HPDE6-E6E7 (cell line): ENCODE measurements at regions not wholly inside any gene's neighbourhood (a gene's known extent, or its start where the extent isn't known, plus 50 kb on each side); places are given as distances from the start of the nearest gene placed in this dataset.

ENCODE experiments used
- DNase-seq: peaks from one replicate; pipeline ENCODE4 v3.0.0; 2011; ENCODE audit warnings: missing footprints; ENCODE audit errors: extremely low spot score

DNA sequence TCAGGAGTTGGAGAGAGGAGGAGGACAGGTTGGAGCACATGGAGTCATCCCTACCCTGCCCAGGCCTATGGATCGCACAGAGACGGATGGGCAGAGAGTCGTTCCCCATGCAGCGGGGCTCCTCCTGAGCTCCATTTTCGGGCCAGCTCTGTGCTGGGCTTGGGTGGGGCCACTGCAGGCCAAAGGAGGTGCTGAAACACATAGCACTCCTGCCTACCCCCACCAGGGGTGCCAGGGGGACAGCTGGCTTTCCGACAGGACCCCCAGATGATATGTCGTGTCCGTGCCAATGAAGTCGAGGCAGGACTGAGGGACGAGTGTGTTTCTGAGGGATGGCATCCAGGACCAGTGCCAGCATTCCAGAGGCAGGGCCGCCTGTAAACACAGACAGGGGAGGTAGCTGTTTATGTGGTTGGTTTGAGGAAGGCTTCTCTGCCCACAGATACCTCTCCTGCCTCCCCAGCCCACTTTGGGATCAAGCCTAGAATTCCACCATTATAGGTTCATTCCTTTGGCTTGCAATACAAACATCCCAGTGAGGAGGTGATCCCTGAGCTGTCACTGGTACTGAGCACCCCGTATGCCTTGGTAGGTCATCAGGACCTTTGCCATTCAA, 116.6 kb downstream of the GLI2 start:
- DNase-seq, result no peak

DNA sequence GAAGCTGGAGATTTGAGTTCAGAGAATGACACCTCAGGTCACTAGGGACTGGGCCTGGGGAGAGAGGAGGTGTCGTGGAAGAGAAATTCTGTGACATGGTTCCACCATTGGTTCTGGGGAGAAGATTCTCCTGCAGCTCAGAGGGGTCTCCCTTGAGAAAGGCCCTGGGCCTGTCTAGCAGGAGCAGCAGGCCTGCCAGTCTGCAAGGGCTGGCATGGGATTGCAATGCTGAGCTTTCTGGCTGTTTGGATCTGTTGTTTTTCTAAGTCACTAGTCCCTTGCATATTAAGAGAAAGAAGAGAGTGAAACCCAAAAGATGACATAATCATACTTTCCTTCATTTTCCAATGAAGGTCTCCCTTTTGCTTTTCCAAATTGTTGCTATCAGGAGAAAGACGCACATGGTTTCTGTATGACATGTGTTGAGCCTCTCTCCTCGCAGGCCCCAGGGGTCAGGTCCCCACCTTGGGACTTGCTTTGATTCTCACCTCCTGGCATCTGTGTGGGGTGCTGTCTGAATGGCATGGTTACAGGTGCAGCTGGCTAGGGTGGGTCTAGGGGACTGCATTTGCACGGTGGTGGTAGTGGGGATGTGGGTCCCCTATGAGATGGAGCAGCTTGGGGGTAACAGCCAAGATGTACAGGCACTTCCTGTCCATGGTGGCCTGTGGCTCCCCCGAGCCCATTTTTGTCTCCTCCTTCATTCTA, 117.8 kb downstream of the GLI2 start:
- DNase-seq, result no peak

DNA sequence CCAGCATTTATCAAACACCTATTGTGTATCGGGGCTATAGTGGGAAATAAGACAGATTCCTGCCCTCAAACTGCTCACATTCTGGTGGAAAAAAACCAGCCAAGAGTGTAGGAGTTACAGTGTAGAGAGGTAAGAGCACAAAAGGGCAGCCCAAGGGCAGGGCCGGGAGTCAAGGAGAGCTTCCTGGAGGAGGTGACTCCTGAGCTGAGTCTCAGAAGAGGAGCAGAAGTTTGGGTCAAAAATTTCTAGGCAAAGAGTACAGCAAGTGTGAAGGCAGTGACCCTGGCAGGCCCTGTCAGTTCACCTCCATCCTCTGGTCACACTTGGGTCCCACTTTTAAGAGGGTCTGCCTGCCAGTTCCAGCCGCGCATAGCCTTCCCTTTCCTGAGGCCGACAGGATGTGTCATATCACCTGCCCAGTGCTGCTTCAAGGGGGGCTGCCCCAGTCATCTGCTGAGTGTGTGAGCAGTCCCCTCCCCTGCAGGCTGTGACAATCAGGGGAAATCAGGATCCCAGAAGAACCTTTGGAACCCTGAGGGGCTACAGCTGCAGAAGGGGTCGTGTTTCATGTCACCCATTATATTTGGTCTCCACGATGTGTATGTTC, 118.4 kb downstream of the GLI2 start:
- no peak for DNase-seq

DNA sequence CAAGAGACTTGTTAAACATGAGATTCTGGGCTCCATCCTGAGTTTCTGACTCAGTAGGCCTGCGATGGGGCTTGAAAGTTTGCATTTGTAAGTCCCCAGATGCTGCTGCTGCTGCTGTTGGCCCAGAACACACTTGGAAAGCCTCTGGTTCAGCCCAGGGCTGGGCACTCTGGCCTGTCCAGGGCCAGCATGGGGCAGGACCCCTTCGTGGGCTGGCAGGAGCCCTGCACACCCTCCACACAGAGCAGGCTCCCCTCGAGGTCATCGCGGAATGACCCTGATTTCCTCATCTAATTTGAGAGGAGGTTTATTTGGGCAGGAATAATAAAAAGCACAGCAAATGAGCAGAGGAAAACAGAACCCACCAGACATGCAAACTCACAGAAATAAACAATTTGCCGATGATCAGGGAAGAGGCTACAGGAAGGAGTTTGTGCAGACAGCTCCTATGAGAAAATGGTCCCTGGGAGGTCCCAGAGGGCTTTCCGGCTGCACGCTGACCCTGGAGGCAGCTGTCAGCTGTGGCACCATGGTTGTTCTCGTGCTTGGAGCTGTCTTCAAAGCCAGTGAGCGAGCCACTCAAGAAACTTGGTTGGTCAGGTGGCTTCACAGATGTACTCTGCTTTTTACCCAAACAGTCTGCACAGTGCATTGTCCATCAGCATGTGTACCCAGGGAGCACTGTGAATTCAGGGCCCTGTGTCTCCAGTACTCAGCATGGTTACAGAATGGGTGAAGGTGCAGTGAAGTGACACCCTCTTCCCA, 119.3 kb downstream of the GLI2 start:
- DNase-seq, result no peak

DNA sequence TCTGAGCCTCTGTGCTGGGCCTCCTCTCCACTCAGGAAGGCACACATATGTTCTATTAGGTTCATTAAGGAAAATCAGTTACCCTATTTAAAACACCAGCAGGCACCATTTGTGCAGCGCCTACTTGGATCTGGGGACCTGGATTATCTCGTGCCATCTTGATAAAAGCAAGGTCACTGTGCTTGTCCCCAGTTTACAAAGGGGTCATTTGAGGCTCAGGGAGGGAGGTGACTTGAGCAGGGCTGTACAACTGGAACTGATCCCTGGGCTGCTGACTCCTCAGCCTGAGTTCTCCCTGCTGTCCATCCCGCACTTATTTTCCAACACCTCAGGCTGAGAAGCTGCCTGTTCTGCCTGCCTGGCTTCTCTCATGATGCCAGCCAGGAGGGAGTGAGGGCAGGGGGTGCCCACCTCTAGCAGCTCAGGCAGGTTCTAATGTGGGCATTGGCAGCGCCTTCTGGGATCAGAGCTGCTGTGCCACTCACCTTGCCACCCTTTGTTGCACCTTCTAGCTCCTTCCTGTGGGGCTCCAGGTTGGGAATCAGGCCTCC, 120.3 kb downstream of the GLI2 start:
- DNase-seq, result no peak

DNA sequence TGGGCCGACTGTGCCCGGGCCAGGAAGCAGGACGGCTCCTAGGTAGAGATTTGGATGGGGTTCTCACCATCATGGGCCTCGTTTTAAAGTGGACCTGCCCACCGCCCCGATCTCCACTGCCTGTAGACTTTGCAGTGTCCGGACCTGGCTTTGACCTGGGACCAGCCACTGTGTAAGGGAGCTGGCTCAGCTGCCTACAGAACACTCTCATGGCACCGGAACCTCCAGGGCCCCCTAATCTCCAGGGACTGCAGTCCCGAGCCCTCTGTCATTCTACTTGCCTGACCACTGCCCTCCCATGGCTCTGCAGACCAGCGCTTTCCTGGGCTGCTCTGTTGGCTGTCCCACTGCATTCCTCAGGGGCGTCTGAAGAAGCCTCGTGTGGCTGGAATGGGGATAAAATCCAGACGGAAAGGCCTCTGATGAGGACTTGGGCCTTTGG, 120.8 kb downstream of the GLI2 start:
- DNase-seq, result no peak

DNA sequence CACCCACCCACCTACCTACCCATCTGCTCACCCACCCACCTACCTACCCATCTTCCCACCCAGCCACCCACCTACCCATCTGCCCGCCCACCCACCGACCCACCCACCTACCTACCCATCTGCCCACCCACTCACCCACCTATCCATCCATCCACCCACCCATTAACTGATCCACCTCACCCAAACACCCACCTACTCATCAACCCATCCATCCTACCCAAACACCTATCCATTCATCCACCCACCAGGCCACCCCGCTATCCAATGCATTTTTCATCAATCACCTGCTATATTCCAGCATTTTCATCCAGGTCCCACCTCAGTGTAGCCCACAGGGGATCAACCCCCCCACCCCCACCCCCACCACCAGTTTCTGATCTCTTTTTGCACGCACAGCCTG, 121.8 kb downstream of the GLI2 start:
- DNase-seq, result no peak

DNA sequence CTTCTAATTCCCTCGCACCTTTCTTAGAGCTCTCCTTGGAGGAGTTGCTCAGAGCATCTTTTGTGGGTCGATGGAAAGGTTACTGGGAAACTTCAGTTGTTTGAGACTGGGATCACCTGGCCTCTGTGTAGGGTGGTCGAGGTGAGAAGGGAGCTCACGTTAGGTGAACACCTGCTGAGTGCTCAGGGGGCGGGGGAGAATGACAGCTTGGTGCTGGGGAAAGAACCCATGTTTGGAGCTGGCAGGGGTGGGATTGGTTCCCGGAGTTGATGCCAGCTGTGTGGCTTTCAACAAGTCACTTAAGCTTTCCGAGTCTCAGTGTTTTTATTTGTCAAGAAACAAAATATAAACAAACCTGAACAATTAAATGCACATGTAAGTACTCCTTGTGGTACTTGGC, 122.3 kb downstream of the GLI2 start:
- no peak for DNase-seq

DNA sequence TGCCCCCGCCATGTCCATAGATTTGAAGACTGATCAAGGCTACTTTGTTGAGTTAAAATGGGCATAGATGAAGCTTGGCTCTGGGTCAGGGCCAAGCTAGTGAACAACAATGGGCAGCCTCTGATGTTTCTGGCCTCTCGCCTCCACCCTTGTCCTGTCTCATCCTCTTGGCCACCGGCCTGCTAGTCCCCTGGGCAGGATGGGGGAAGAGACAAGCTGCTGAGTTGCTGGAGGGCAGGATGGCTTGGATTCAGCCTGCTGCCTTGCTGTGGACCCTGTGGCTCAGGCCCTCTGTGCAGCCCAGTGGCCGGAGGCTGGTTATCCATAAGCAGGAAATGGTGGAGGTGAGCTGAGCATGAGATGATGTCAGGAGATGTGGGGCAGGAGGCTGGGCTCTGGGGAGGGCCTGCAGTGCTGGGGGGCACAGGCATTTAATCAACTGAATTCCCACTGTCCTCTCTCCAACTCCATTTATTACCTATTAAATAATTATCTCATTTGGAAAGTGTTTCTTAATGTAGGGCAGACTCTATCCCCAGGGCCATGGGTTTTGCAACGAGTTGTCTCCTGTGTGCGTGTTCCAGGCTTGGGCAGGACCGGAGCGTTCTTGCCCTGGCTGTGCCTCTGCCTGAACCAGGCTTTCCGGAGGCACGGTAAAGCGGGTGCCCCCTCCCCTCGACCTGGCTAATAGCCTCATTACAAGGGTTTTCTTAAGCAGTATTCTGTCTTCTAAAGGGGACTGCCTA, 122.9 kb downstream of the GLI2 start:
- no peak for DNase-seq

DNA sequence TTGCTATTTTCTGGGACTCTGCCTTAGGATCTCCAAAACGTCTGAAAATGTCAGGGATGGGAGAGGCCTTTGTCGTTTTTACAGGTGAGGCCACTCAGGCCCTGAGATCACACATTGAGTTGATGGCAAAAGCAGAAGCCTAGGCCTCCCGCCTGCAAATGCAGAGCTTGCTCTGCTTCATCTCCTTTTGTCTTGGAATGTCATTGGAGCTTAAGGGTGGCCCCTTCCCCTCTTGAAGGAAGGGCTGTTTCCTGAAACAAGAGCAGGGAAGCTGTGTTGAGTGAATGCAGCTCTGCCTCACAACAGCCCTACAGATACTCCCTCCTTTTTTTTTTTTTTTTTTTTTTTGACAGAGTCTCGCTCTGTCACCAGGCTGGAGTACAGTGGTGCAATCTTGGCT, 123.5 kb downstream of the GLI2 start:
- no peak for DNase-seq

DNA sequence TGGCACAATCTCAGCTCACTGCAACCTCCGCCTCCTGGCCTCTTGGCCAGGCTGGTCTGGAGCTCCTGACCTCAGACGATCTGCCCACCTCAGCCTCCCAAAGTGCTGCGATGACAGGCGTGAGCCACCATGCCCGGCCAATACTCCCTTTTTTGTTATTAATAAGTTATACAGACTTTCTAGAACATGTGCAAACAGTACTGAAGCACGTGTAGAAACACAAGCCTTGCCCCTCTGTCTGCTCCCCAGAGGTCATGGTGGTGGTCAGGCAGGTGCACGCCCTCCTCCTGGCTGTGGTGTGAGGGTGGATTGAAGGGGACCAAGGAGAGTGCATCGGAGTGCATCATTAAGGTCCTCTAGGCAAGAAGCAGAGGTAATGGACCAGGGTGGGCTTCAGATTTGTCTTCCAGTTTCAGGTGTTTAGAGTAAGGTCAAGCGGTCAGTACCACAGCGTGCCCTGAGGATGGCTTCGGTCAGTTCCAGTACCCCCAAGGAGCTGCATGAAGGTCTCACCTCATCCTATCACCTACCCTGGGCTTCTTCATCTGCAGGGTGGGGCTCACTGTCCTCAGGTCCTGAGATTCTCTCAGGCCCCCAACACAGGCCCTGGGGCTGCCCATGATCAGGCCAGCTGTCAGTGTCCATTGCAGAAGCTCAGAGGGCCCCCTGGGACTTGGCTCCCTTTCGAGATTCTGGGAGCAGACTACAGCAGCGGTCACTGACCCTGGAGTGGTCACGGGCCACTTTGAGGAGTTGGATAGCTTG, 124.3 kb downstream of the GLI2 start:
- no peak for DNase-seq

DNA sequence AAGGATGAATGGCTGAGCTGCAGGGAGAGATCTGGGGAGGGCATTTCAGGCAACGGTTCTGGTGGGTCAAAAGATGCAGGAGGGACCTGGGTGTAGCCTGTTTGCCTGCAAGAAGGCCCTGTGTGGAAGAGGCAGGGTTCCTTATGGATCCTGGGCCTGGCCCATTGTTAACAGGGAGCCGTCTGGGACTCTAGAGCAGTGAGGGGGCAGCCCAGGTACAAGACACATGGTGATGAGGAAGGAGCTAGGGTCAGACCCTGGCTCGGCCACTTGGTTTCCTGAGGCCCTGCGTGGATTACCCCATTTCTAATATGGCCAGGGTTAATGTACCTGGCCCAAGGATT, 124.9 kb downstream of the GLI2 start:
- DNase-seq, result no peak

DNA sequence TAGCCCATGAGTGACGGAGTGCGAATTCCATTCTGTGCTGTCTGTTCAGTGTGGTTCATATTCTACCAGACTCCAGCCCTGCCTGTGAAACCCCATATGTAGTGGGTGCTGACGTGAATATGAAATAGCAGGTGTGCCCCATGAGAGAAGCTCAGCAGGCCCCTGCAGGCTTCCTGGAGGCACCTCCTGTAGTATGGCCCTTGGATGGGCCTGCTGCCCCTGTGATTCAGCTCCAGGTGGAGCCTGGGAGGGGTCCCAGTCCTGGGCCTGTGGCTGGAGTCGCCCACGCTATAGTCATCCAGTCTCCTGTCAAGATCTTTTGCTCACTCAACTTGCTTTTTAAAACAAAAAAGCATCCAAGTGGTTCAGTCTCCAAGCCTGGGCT, 125.5 kb downstream of the GLI2 start:
- no peak for DNase-seq

DNA sequence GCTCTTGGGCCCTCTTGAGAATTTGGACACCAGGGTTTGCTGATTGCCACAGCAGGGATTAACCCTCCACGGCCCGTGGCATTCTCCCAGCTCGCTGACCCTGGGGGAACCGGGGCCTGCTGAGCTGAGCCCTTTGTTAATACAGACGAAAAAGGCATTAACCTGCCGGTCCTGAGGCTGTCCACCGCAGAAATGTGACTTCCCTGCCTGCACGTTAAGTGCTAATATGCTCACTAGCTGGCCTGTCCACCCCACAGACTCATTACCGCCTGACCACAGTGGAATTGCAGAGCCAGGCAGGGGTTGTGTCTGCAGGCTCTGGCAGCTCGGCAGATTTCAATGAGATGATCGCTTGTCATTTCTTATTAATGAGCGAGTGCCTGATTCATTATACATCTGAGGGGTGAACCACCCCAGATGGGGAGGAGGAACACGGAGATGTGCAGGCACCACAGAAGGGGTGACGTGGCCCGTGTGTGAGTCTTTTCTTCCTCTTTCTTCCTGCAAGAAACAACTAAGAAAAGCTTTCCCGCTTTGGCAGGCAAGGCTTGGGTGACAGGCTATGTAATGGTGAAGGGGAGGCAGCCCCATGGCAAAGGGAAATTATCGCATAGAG, 126.0 kb downstream of the GLI2 start:
- DNase-seq, result no peak

DNA sequence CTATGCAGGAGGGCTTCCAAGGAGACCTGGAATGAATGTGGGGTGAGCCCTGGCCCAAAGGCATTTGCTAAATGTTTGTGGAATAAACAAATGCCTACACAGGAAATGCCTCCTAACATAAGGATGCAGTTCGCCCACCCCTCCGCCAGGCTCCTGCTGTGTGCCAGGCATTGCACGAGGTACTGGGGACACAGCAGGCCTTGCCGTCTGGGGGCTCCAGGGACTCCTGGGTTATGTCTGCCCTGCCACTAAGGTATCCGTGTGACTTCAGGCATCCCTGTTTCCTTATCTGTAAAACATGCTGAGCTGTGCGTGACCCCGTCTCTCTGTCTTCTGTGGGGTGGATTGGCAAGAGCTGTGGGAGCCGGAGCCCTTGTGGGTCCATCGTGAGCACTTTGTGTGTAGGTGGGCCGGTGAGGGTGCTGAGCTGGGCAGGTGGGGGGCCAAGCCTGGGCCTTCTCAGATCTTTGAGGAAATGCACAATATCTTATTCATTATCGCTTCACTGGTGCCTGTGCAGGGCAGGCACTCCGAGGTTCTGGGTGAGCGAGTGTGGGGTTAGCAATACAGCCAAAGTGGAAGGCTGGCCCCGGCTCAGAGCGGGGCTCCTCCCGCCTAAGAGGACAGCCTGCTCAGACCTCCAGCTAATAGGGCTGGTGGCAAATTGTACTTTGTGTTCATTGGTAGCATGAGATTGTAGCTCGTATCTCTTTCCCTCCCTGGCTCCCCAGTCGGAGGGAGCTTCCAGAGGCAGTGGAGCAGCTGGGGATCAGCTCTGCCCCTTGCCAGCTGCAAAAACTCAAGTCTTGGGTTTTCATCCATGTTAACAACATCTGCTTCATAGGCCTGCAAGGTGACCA, 126.8 kb downstream of the GLI2 start:
- DNase-seq, result no peak

DNA sequence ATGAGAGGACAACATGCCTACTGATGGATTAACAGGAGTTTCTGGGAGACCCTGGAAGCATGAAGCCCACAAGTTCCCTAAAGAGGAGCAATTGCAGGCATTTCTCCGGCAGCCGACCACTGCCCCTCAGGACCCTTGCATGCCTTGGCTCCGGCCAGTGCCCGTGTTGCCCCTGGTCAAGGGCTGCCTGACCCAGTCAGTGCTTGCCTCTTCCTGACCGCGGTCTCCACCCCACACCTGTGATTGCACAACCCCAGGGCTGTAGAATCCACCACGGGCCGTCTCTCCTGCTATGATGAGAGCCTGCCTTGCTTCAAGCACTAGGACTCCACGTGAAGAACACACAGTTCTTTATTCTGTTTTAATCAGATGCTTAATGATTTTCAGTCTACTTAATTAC, 127.5 kb downstream of the GLI2 start:
- DNase-seq, result no peak

DNA sequence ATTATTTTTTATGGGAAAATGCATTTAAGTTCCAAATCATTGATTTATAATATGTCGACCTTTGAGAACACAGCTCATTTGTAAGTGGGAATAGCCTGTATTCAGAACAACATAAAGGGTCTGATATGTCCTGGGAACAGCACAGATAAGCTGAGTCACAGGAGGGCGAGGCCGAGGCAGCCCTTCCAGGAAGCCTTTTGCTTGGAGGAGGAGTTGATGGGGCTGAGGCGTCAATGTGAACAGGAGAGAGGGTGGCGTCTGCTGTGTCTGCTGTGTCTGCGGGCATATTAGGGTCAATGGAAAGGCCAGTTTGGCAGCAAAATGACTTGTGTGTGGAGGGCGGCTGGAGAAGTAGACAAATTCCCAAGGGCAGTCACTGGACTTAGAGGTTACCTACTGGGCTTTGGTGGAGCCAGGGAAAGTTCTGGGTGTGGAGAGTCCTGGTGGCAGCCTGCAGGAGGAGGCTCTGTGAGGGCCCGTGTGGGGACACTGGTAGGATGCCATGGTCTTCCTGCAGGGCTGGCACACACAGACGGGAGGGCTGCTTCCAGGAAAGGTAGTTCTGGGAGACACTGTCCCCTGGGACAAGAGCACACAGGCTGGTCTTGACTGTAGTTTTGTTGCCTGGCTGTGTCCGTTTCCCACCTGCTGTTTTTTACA, 128.1 kb downstream of the GLI2 start:
- DNase-seq, result peak; percentile 89

DNA sequence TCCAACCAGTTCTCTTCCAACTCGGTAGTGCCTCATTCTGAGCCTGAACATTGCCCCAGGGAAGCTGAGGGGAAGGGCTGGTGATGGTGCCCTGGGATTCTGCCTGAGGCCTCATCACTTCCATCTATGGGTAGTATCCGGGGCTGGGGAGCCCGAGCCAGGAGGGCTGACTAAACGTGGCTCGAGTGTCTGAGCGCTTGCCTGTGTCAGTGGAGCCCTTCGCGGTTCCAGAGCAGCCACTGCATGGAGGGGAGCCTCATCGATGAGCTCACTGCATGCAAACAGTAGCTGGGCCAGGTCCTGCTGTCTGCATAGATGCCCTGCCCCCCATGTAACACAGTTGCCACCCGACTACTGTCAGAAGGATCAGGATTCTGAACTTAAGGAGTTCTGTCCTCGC, 129.3 kb downstream of the GLI2 start:
- DNase-seq, result no peak

DNA sequence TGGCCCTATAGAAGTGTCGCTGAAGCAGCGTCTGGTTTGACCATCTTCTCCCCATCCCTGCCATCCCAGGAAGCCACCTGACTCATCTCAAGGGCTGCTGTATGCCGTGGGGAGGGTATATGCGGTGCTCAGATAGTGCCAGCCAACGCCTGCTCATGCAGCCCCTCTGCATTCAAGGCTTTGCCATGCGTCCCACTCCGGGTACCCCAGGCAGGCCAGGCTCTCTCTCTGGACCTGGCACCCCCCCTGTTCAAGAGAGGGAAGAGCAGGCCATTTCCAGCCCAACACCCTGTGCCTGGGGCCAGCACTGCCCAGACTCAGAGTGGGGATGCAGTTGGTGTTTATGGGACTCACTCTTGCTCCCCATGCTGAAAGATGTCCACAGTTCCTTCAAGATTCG, 130.0 kb downstream of the GLI2 start:
- DNase-seq, result no peak
